ENCODE measurements at regions not wholly inside any gene's neighbourhood (a gene's known extent, or its start where the extent isn't known, plus 50 kb on each side); places are given as distances from the start of the nearest gene placed in this dataset.

GRCh38 chr6:144397141-144397540 is 112.0 kb downstream of the UTRN start:
- TF ChIP-seq CTCF (IDR thresholded peaks at IDR 0.05) (no peak), POLR2A (IDR thresholded peaks at IDR 0.05) (no peak)
- no peaks in the 10 kb centered on the region for H3K9me3 ChIP-seq
- intact Hi-C loops (cut with DNase I): no loop called here
- H3K4me1 ChIP-seq: peaks cover 13% of the 10 kb centered on the region
- DNase-seq: no peak
- no peaks in the 10 kb centered on the region for H3K27me3 ChIP-seq
- ATAC-seq: no peak
- 86 to 94% methylated on average over 4 of the region's 4 CpGs for WGBS, 2 donors
- H3K36me3 ChIP-seq (replicated peaks in 1 of 2; ENCODE audit: insufficient read depth in 1 of 2, low read depth in 2 of 2): no peaks in the 10 kb centered on the region
- no peak overlapping the region for H3K27ac ChIP-seq
- no peak overlapping the region for H3K4me3 ChIP-seq

GRCh38 chr6:144400321-144400720 is 115.2 kb downstream of the UTRN start:
- 91 to 94% methylated on average over 5 of the region's 5 CpGs for WGBS, 2 donors
- ATAC-seq (no peak), DNase-seq (no peak)
- no peak overlapping the region for H3K27ac ChIP-seq
- H3K9me3 ChIP-seq: no peaks in the 10 kb centered on the region
- no peak for TF ChIP-seq CTCF (IDR thresholded peaks at IDR 0.05)
- TF ChIP-seq POLR2A (IDR thresholded peaks at IDR 0.05): no peak
- H3K4me3 ChIP-seq: no peak overlapping the region
- no peaks in the 10 kb centered on the region for H3K36me3 ChIP-seq (replicated peaks in 1 of 2; ENCODE audit: insufficient read depth in 1 of 2, low read depth in 2 of 2)
- intact Hi-C loops (cut with DNase I): no loop called here
- no peaks in the 10 kb centered on the region for H3K27me3 ChIP-seq
- peaks cover 14% of the 10 kb centered on the region for H3K4me1 ChIP-seq

- no peak for ATAC-seq
- no peak overlapping the region for H3K27ac ChIP-seq
- H3K4me3 ChIP-seq: no peak overlapping the region
- H3K27me3 ChIP-seq: no peaks in the 10 kb centered on the region
- H3K9me3 ChIP-seq: no peaks in the 10 kb centered on the region
- H3K36me3 ChIP-seq (replicated peaks in 1 of 2; ENCODE audit: insufficient read depth in 1 of 2, low read depth in 2 of 2): no peaks in the 10 kb centered on the region
- intact Hi-C loops (cut with DNase I): no loop called here
- peaks cover 22% of the 10 kb centered on the region for H3K4me1 ChIP-seq
- no peak for DNase-seq
- TF ChIP-seq POLR2A (IDR thresholded peaks at IDR 0.05) (no peak), CTCF (IDR thresholded peaks at IDR 0.05) (no peak)
- 91% methylated on average over 13 of the region's 13 CpGs for WGBS, 2 donors
Measured at GRCh38 chr6:144401736-144402733, 116.9 kb downstream of the UTRN start.

GRCh38 chr6:144402750-144403149 is 117.6 kb downstream of the UTRN start:
- Histone ChIP-seq H3K27ac (no peak overlapping the region), H3K4me3 (no peak overlapping the region), H3K4me1 (peaks cover 24% of the 10 kb centered on the region), H3K9me3 (no peaks in the 10 kb centered on the region), H3K36me3 (replicated peaks in 1 of 2; ENCODE audit: insufficient read depth in 1 of 2, low read depth in 2 of 2) (no peaks in the 10 kb centered on the region), H3K27me3 (no peaks in the 10 kb centered on the region)
- WGBS, 2 donors: 85 to 86% methylated on average over 8 of the region's 8 CpGs
- no peak for ATAC-seq
- TF ChIP-seq POLR2A (IDR thresholded peaks at IDR 0.05) (no peak), CTCF (IDR thresholded peaks at IDR 0.05) (no peak)
- intact Hi-C loops (cut with DNase I): no loop called here
- DNase-seq: no peak
